CD4-positive, alpha-beta T cell treated with Interleukin-12 subunit alpha and Interleukin-12 subunit beta, for 1 hour (primary cell): ENCODE measurements at regions not wholly inside any gene's neighbourhood (a gene's known extent, or its start where the extent isn't known, plus 50 kb on each side); places are given as distances from the start of the nearest gene placed in this dataset.

Experiments
- DNase-seq: peaks from one replicate; pipeline ENCODE4 v3.0.0-alpha.2; 2020

GRCh38 chr21:38743772-38744529 is 61.8 kb upstream of the ETS2 start:
- no peak for DNase-seq

- DNase-seq: no peak
Measured at GRCh38 chr21:38744861-38745260, 60.9 kb upstream of the ETS2 start.

GRCh38 chr21:38747810-38748209 is 57.9 kb upstream of the ETS2 start:
- no peak for DNase-seq

- no peak for DNase-seq
Measured at GRCh38 chr21:38751379-38752050, 54.2 kb upstream of the ETS2 start.

GRCh38 chr21:38752051-38752505 is 53.7 kb upstream of the ETS2 start:
- DNase-seq: no peak

- no peak for DNase-seq
Measured at GRCh38 chr21:38753114-38753513, 52.6 kb upstream of the ETS2 start.

- no peak for DNase-seq
Measured at GRCh38 chr21:38753557-38753971, 52.2 kb upstream of the ETS2 start.
